SU-DHL-6 (cell line): ENCODE measurements at regions not wholly inside any gene's neighbourhood (a gene's known extent, or its start where the extent isn't known, plus 50 kb on each side); places are given as distances from the start of the nearest gene placed in this dataset.

Source experiments
- H2AFZ ChIP-seq: fragments of 200-600 bp; sonication (generic); 2 replicates; pipeline ENCODE4 v1.6.1; 2014; ENCODE audit warnings: low read depth, mild to moderate bottlenecking, moderate library complexity, mixed read lengths, antibody characterized with exemption, low read length; ENCODE audit not compliant: severe bottlenecking
- H3F3A ChIP-seq: fragments of 200-600 bp; shearing (Covaris generic); 2 replicates; pipeline ENCODE4 v1.6.0; 2016; ENCODE audit warnings: antibody characterized with exemption, mild to moderate bottlenecking; ENCODE audit not compliant: insufficient read depth
- H3K27ac ChIP-seq: fragments of 200-600 bp; sonication (generic); 2 replicates; pipeline ENCODE4 v1.5.1; 2016; ENCODE audit warnings: low read depth, mild to moderate bottlenecking, low read length, moderate library complexity, mixed read lengths
- H3K27me3 ChIP-seq: fragments of 200-600 bp; sonication (generic), shearing (Covaris generic); 2 replicates; pipeline ENCODE4 v1.6.0; 2014; ENCODE audit warnings: mild to moderate bottlenecking, low read length
- H3K36me3 ChIP-seq: fragments of 200-600 bp; sonication (generic); 2 replicates; pipeline ENCODE4 v1.6.1; 2014; ENCODE audit warnings: mild to moderate bottlenecking, low read length, mixed read lengths
- H3K4me2 ChIP-seq: fragments of 300-600, 200-600 bp; shearing (Covaris generic), sonication (generic); 2 replicates; pipeline ENCODE4 v1.6.0; 2014; ENCODE audit warnings: low read length, low read depth, mild to moderate bottlenecking; ENCODE audit not compliant: poor library complexity, severe bottlenecking
- H3K4me3 ChIP-seq: fragments of 200-600 bp; sonication (generic); 2 replicates; pipeline ENCODE4 v1.5.1; 2014; ENCODE audit warnings: antibody characterized with exemption, low read length, mild to moderate bottlenecking, mixed read lengths; ENCODE audit not compliant: insufficient read depth, poor library complexity, severe bottlenecking
- H3K79me2 ChIP-seq: fragments of 200-600 bp; sonication (generic); 2 replicates; pipeline ENCODE4 v1.6.1; 2014; ENCODE audit warnings: mild to moderate bottlenecking, low read length, moderate library complexity; ENCODE audit not compliant: insufficient read depth
- H3K9ac ChIP-seq: fragments of 200-600 bp; sonication (generic); 2 replicates; pipeline ENCODE4 v1.7.0; 2014; ENCODE audit warnings: mild to moderate bottlenecking, low read length
- H3K9me2 ChIP-seq: fragments of 200-600 bp; sonication (generic); replicated peaks from 2 replicates; pipeline ENCODE4 v1.6.1; 2014; ENCODE audit warnings: low read length; ENCODE audit not compliant: insufficient read depth
- H3K9me3 ChIP-seq: fragments of 200-600 bp; sonication (generic); 2 replicates; pipeline ENCODE4 v1.6.1; 2014; ENCODE audit warnings: low read length, mixed read lengths; ENCODE audit not compliant: insufficient read depth
- H4K20me1 ChIP-seq: fragments of 200-600 bp; sonication (generic); 2 replicates; pipeline ENCODE4 v1.6.1; 2014; ENCODE audit warnings: low read depth, mild to moderate bottlenecking, antibody characterized with exemption, low read length, moderate library complexity, mixed read lengths
- EZH2phosphoT487 ChIP-seq: fragments of 200-600 bp; sonication (generic), shearing (Covaris generic); conservative IDR thresholded peaks from 2 replicates; pipeline ENCODE4 v1.6.1; 2018; ENCODE audit warnings: mild to moderate bottlenecking, antibody characterized with exemption, low read length, moderate library complexity, mixed read lengths
- TF ChIP-seq, protein P1 (sequence below): fragments of 200-600 bp; sonication (generic); IDR thresholded peaks from one replicate; pipeline ENCODE4 v1.5.1; 2017; ENCODE audit warnings: antibody characterized with exemption, mild to moderate bottlenecking, low read length, moderate library complexity; ENCODE audit not compliant: insufficient read depth, poor library complexity, severe bottlenecking

DNA sequence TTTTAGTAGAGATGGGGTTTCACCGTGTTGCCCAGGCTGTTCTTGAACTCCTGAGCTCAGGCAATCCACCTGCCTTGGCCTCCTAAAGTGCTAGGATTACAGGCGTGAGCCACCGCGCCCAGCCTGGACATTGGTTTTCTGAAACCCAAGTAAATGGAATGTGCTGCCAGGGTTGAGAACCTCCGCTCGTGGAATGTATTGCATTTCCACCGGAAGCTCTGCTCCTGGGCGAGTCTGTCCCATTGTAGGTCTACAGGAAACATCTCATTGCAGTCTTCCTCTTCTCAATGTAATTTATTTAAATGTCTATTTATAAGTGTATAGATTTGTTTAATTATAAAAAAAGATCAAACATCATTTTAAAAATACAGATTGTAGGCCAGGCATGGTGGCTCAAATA is 57.4 kb upstream of the HAPSTR1 start:
- TF ChIP-seq, protein P1, sequence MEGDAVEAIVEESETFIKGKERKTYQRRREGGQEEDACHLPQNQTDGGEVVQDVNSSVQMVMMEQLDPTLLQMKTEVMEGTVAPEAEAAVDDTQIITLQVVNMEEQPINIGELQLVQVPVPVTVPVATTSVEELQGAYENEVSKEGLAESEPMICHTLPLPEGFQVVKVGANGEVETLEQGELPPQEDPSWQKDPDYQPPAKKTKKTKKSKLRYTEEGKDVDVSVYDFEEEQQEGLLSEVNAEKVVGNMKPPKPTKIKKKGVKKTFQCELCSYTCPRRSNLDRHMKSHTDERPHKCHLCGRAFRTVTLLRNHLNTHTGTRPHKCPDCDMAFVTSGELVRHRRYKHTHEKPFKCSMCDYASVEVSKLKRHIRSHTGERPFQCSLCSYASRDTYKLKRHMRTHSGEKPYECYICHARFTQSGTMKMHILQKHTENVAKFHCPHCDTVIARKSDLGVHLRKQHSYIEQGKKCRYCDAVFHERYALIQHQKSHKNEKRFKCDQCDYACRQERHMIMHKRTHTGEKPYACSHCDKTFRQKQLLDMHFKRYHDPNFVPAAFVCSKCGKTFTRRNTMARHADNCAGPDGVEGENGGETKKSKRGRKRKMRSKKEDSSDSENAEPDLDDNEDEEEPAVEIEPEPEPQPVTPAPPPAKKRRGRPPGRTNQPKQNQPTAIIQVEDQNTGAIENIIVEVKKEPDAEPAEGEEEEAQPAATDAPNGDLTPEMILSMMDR, result no peak
- no peak for TF ChIP-seq EZH2phosphoT487
- Histone ChIP-seq H3F3A (no peaks in the 10 kb centered on the region), H4K20me1 (no peaks in the 10 kb centered on the region), H3K79me2 (no peaks in the 10 kb centered on the region), H3K4me2 (no peak overlapping the region), H3K9me2 (no peaks in the 10 kb centered on the region), H3K9me3 (no peaks in the 10 kb centered on the region), H3K27ac (no peak overlapping the region), H3K36me3 (no peaks in the 10 kb centered on the region), H3K27me3 (no peaks in the 10 kb centered on the region), H3K9ac (no peak overlapping the region), H3K4me3 (no peak overlapping the region), H2AFZ (no peak overlapping the region)

- no peaks in the 10 kb centered on the region for H3K79me2 ChIP-seq
- H3K4me2 ChIP-seq, result no peak overlapping the region
- no peaks in the 10 kb centered on the region for H3K9me3 ChIP-seq
- no peak for TF ChIP-seq EZH2phosphoT487
- TF ChIP-seq, protein P1, result no peak
- no peaks in the 10 kb centered on the region for H3K36me3 ChIP-seq
- no peak overlapping the region for H3K27ac ChIP-seq
- H4K20me1 ChIP-seq, result no peaks in the 10 kb centered on the region
- no peak overlapping the region for H3K9ac ChIP-seq
- H3K9me2 ChIP-seq, result no peaks in the 10 kb centered on the region
- no peaks in the 10 kb centered on the region for H3K27me3 ChIP-seq
- no peaks in the 10 kb centered on the region for H3F3A ChIP-seq
- H2AFZ ChIP-seq, result no peak overlapping the region
- H3K4me3 ChIP-seq, result no peak overlapping the region
Observed at GRCh38 chr16:9035996-9036395, 55.4 kb upstream of the HAPSTR1 start.

- Histone ChIP-seq H3K27ac (no peak overlapping the region), H3K9me3 (no peaks in the 10 kb centered on the region)
Observed at GRCh38 chr16:9039210-9039609, 52.2 kb upstream of the HAPSTR1 start.

More at GRCh38 chr16:9039210-9039609, 52.2 kb upstream of the HAPSTR1 start:
- H3K4me3 ChIP-seq, result no peak overlapping the region
- no peak overlapping the region for H2AFZ ChIP-seq
- H3K4me2 ChIP-seq, result no peak overlapping the region
- H4K20me1 ChIP-seq, result no peaks in the 10 kb centered on the region
- H3K9me2 ChIP-seq, result no peaks in the 10 kb centered on the region
- H3K9ac ChIP-seq, result no peak overlapping the region
- no peak for TF ChIP-seq EZH2phosphoT487
- TF ChIP-seq, protein P1, result no peak
- no peaks in the 10 kb centered on the region for H3F3A ChIP-seq
- no peaks in the 10 kb centered on the region for H3K79me2 ChIP-seq
- no peaks in the 10 kb centered on the region for H3K36me3 ChIP-seq
- H3K27me3 ChIP-seq, result no peaks in the 10 kb centered on the region
